Tongue (tissue), 1 donor: ENCODE measurements at regions not wholly inside any gene's neighbourhood (a gene's known extent, or its start where the extent isn't known, plus 50 kb on each side); places are given as distances from the start of the nearest gene placed in this dataset.
"Not testable (repeated sequence)": the region's sequence is repeated elsewhere in the genome, so short reads cannot be mapped to it uniquely, and the experiment has no call there.

ENCODE experiments used
- DNase-seq: peaks from one replicate; pipeline ENCODE4 v3.0.0-alpha.2; 2015

- no peak for DNase-seq
Measured at GRCh38 chr10:64118736-64119135, 597.5 kb downstream of the REEP3 start.

DNA sequence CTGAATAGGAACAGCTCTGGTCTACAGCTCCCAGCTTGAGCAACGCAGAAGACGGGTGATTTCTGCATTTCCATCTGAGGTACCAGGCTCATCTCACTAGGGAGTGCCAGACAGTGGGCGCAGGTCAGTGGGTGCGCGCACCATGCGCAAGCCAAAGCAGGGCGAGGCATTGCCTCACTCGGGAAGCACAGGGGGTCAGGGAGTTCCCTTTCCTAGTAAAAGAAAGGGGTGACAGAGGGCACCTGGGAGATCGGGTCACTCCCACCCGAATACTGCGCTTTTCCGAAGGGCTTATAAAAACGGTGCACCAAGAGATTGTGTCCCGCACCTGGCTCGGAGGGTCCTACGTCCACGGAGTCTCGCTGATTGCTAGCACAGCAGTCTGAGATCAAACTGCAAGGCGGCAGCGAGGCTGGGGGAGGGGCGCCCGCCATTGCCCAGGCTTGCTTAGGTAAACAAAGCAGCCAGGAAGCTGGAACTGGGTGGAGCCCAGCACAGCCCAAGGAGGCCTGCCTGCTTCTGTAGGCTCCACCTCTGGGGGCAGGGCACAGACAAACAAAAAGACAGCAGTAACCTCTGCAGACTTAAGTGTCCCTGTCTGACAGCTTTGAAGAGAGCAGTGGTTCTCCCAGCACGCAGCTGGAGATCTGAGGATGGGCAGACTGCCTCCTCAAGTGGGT, 599.2 kb downstream of the REEP3 start:
- not testable (repeated sequence) for DNase-seq

DNA sequence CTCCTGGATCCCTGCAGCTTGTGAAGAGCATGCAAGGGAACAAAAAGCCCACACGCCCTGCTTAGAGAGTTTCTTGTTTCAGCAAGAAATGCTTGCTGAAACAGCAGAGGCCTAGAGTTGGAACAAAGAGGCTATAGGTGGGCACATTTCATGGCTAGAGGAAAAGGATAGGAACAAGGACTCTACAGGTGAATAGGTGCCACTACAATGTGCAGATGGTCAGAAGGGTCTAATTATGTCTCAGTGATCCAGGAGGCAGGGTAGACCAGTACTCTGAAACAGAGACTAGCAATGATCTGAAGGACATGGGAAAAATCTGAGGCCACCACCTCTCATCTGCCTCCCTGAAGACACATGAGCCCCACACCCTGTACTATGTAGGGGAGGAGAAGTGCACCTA, 609.0 kb downstream of the REEP3 start:
- DNase-seq: no peak

- DNase-seq: no peak
Measured at GRCh38 chr10:64134676-64135075, 613.5 kb downstream of the REEP3 start.

GRCh38 chr10:64142395-64142794, 621.2 kb downstream of the REEP3 start:
- no peak for DNase-seq

DNA sequence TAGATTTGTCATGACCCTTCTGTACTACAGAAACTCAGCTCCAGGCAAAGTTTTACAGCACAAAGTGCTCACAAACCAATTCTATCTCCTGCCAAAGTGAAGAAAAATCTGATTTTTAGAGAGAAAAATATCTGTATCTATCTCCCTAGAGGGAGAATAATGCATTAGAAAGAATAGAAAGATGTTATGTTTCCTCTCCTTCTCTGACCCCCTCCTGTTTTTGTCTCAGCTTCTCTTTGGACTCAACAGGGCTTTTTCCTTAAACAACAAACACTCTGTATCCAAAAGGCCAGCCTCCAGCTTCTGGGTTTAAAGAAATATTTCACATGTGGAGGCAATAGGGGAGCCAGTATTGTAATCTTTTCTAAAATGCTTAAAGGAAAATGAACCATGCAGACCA, 627.4 kb downstream of the REEP3 start:
- DNase-seq: peak; percentile 1

DNA sequence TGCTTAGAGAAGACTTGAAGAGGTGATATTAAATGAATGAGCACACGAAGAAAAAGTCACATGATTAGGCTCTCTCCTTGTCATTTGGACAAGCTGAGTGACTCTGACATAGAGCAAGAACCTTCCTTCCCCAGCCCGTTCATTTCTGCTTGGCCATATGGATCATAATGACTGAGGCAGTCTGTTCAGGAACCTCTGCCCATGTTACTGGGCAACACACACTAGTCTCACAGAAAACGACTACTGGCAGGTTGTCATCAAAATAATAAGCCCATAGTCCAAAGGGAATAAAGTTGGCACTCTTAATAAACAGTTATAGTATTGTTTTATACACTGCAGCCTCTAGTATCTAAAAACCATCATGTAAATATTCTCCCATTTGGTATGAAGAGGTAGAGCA, 635.0 kb downstream of the REEP3 start:
- DNase-seq: no peak

GRCh38 chr10:64158551-64158950, 637.4 kb downstream of the REEP3 start:
- peak; percentile 3 for DNase-seq

DNA sequence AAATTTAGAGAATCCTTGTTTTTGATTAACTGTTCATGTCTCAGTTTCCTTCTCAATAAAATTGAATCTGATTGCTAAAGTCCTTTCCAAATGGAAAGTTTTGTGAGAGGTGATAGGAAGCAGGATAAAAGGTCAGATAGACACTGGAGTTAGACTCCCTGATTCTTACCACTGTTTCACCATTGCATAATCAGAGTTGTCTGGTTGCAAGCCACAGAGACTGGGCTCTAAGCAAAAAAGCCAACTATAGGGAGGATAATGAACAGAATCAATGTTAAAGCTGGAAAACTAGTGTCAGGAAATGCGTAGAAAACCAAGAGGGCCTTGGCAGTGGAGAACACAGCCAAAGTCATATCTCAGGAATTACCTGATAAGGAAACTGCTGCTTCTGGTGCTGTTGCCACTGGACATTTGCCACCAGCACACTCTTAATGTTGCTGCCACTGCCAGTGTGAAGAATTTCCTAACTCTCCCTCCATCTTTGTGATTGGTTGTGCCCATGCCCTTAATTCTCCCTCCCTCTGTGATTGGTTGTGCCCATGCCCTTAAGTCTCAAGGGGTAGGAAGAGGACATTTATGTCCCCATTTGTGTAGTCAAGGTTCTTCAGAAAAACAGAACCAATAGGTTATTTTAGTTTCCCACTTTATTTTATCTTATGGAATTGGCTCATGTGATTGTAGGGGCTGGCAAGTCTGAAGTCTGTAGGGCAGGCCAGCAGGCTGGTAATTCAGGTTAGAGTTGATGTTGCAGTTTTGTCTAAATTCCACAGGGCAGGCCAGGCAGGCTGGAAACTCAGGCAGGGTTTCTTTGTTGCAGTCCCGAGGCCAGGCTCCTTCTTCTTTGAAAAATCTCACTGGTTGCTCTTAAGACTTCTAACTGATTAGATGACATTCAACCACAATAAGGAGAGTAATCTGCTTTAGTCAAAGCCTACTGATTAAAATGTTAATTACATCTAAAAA, 639.0 kb downstream of the REEP3 start:
- no peak for DNase-seq

DNA sequence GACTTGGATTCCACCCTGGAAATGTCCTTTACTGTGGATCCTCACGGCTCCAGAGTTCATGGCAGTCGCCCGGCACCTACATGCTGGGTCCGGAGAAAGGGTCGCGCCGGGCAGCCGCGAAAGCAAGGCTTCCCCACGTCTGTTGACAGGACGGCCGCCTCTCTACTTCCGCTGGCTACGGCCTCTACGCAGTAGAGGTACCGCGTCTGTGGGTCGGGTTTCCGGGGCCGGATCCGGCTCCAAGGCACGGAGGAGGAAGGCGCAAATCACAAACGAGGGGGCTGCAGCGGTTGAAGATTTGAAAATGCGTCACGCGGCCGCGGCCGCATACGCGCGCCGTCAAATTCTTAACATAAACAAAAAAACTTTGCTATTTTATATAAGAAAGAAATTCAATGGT, 649.6 kb downstream of the REEP3 start:
- DNase-seq: no peak

DNA sequence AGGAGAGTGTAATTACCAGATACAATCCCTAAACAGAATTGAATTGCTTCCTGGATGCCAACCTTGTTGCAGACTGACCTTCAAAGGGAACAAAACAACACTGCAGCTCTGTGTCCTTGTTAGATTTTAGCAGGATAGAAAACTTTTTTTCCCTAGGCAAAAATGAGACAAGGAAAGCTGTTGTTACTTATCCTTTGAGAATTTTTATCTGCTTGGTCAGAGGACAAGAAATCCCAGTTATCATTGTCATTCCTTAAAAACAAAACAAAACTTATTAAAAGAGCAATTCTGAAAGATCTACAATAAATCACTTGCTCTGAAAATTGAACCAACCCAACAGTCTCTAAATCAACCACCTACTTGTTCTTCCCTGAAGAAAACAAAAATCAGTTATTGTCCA, 652.6 kb downstream of the REEP3 start:
- DNase-seq: no peak

- no peak for DNase-seq
Measured at GRCh38 chr10:64174666-64175255, 653.6 kb downstream of the REEP3 start.

- peak; percentile 27 for DNase-seq
Measured at GRCh38 chr10:64175271-64175962, 654.2 kb downstream of the REEP3 start.

GRCh38 chr10:64182671-64183070, 661.5 kb downstream of the REEP3 start:
- no peak for DNase-seq

GRCh38 chr10:64191286-64191685, 670.1 kb downstream of the REEP3 start:
- peak; percentile 34 for DNase-seq

- DNase-seq: no peak
Measured at GRCh38 chr10:64196638-64197315, 675.6 kb downstream of the REEP3 start.

DNA sequence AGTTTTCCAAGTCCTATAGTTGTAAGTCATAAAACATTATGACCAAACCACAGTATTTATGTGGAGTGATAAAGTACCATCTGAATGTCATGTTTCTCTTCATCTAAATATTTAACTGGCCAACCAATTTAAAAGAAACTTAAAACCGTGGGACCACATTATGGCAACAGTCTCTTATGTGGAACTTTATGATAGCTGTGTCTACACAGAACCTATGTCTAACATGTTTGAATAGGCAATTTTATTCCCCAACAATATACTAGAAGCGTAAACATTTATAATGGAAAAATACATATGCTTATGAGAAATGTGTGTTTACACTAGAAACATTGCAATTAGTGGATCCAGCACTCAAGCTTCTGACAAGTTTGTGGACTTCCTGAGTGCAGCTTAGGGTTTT, 680.7 kb downstream of the REEP3 start:
- DNase-seq: no peak

DNA sequence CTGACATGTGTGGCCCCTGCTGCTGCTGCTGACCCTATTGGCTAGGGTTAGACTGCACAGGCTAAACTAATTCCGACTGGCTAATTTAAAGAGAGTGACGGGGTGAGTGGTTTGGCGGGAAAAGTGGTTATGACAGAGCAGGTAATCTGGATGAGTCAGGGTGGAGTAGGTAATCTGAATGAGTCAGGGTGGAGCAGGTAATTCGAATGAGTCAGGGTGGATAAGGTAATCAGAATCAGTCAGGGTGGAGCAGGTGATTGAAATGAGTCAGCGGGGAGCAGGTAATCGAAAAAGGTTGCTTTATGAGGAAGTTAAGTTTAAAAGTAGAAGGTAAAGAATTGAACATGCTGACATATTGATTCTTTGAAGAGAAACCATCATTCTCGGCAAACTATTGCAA, 683.3 kb downstream of the REEP3 start:
- DNase-seq: not testable (repeated sequence)

GRCh38 chr10:64206409-64206808, 685.2 kb downstream of the REEP3 start:
- no peak for DNase-seq

DNA sequence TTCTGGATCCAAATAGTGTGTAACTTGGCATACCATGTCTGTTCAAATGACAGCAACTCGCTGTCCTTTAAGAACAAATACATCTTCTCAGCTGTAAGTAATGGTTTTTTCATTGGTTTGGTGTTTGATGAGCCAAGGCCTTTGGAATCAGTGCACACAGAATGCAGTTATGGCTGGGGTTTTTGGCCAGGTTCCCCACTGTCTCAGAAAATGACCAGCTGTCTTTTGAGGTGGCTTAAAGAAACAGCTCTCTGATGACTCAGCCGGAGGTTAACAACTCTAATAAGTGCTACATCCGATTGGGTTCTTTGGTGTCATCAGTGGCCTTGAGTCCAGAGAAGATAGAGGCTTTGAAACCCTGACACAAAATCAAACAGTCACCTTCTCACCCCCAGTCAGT, 688.4 kb downstream of the REEP3 start:
- peak; percentile 68 for DNase-seq

- DNase-seq: no peak
Measured at GRCh38 chr10:64210211-64210610, 689.0 kb downstream of the REEP3 start.

GRCh38 chr10:64211466-64211865, 690.3 kb downstream of the REEP3 start:
- DNase-seq: peak; percentile 6
